ENCODE measurements at regions not wholly inside any gene's neighbourhood (a gene's known extent, or its start where the extent isn't known, plus 50 kb on each side); places are given as distances from the start of the nearest gene placed in this dataset.
"Not testable (repeated sequence)": the region's sequence is repeated elsewhere in the genome, so short reads cannot be mapped to it uniquely, and the experiment has no call there.

DNA sequence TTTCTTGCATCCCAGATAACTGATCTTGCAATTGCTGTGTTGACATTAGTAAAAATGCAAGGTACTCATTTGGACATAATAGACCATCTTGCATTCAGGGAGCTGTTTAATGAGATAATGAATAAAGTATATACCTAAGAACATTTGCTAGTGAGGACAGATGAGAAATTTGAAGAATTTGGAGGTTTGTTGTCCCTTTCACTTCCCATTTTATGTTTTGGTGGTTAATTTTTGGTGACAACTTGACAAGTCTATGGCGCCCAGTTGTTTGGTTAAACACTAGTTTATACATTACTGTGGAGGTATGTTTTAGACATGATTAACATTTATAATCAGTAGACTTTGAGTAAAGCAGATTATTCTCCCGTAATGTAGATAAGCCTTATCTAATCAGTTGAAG is 300.2 kb upstream of the SYNCRIP start:
- no peak for DNase-seq

DNA sequence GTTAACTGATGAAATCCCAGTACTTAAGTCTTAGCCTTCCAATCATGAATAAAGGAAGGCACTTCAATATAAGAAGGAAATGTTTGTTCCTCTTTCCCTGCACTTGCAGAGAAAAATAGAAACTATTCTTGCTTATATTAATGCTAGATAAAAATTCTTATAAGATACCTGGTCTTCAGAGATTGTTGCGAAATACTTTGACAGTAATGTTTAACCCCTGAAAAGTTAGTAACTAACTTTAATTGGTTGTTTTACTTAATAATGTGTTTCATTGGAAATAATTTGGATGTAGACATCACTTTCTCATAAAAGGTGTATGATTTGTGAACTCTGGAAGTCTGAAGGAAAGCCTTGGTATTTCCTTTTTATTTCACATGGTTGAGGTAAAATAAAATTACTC is 294.2 kb upstream of the SYNCRIP start:
- DNase-seq = no peak

DNA sequence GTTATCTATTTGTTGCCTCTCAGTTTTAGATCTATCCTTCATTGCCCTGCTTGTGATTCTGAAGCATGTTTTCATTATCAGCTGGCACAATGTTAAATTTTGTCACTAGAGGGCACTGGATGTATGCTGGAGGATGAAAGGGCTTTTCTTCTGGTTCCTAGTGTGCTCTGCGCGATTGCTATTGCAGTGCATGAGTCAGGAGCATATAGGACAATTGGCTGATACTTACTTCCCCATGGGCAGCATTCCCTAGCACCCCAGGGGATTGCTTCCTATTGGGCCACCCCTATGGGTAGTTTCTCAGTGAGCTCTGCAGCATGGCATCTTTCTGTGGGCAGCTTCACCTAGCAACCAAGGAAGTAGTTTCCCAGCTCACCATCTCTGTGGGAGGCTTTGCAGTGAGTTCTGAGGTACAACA is 280.3 kb upstream of the SYNCRIP start:
- peak in 1 of 5 experiments; percentile 25 for DNase-seq

DNA sequence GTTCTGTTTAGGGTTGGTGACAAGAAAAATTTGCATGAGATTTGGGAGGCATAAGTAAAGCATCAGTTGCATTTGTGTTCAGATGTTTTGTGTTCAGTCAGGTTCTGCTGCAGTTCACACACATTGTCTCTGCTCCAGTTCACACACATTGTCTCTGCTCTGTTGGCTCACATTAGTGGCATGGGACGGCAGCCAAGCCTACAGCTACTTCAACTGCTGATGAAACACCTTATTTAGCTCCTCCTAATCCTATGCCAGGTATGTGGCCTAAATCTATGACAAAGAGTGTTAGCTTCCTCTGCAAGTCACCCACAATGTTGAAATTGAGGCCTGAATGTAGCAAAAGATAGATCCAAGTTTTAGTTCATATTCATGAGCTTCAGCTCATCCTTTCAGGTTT is 278.1 kb upstream of the SYNCRIP start:
- no peak for DNase-seq

DNA sequence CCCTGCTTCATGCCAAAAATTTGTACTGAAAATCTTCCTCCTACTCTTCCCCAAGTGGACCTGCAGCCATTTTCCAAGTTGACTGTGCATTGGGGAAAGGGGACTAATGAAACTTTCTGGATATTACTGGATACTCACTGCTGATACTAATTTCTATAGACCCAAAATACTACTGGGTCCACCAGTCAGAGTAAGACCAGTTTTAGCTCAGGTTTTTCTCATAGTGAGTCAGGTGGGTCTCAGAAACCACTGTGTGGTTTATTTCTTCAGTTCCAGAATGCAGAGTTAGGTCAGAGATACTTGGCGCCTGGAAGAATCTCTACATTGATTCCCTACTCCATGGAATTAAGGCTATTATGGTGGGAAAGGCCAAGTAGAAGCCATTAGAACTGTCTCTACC is 274.8 kb upstream of the SYNCRIP start:
- no peak for DNase-seq

DNA sequence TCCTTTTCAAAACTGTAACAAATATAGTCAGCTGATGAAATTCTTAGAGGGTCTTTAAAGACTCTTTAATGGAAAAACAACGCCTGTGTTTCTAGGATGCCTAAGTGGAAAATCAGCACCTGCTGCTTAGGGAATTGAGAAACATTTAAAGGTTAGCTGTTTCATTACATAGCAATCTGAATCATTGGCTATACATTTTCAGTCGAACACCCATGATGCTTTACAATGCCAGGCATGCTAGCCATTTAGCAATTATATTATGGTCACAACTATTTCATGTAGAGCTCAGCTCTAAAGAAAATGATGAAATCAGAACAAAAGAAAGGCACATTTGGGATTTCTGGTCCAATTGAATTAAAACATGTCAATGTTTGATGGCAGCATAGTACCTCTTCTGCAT is 270.3 kb upstream of the SYNCRIP start:
- no peak for DNase-seq

DNA sequence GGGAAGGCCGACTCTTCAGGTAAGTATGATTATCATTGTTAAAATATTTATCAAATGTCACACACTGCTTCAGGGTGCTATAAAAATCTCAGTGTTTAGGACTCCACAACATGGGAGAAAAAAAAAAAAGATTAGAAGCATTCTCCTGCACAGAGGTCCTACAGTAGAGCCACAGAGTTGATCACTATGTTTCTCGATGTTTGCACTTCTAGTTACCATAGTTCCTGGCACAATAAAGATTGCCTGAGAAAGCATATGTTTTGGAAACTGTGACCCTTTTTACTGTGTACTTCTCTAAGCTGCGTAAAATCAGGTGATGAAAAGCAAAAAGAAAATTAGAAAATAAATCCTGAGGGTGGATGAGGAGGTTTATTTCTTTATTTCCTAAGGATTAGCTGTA is 269.9 kb upstream of the SYNCRIP start:
- DNase-seq = no peak

DNA sequence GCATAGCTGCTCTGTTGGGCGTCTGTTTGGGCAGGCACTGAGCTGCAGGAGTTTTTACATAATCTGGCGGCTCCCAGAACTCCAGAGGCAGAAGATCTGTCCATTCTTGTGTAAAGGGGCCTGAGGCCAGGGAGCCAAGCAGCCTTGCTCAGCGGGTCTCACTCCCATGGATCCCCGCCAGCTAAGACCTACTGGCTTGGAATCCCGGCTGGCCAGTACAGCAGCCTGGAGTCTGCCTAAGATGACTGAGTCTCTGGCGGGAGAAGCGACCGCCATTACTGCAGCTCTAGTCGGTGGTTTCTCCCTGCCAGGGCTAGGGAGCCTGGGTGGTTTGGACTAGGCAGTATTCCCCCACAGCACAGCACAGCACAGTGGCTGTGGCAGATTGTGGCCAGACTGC is 268.4 kb upstream of the SYNCRIP start:
- no peak for DNase-seq

DNA sequence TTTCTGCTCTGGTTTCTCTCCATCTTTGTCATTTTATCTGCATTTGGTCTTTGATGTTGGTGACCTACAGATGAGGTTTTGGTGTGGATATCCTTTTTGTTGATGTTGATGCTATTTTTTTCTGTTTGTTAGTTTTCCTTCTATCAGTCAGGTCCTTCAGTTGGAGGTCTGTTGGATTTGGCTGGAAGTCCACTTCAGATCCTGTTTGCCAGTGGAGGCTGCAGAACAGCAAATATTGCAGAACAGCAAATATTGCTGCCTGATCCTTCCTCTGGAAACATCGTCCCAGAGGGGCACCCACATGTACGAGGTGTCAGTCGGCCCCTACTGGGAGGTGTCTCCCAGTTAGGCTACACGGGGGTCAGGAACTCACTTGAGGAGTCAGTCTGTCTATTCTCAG is 265.4 kb upstream of the SYNCRIP start:
- DNase-seq = not testable (repeated sequence)

DNA sequence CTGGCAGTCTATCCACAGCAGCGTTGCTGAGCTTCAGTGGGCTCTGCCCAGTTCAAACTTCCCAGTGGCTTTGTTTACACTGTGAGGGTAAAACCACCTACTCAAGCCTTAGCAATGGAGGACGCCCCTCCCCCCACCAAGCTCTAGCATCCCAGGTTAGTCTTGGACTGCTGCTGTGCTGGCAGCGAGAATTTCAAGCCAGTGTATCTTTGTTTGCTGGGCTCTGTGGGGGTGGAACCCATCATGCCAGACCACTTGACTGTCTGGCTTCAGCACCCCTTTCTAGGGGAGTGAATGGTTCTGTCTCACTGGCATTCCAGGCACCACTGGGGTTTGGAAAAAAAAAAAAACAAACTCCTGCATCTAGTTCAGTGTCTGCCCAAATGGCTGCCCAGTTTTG is 249.7 kb upstream of the SYNCRIP start:
- DNase-seq = no peak

DNA sequence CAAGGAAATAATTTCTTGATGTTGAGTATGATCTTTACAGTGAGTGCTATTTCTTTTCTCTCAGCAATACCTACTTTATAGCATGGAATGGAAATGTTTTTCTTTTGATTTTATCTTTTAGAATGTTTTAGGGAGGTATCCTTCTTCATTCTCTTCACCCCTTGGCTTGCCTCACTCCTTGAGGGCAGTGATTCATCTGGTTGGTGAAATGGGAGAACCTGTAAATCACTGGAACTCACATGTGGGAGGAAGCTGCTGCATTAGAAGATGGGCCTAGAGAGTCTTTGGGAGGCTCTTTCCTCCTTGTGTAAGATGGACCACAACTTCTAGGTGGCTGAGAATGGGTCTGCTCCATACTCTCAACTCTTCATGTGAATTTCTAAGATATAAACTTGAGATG is 244.8 kb upstream of the SYNCRIP start:
- DNase-seq = no peak

DNA sequence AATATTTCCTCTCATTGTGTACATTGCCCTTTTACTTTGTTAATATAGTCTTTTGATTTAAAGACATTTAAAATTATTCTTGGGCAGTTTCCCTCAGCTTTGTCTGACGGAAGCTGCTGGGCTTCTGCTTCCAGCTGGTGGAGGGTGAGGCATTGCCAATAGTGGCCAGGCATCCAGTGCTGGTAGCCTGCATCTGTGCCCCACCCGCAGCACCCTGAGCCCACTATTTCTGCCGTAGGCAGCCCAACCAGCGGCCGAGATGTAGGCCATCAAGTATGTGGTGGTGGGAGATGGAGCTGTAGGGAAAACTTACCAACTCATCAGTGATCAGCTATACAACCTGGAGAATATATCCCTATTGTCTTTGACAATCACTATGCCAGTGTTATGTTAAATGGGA is 226.0 kb upstream of the SYNCRIP start:
- no peak for DNase-seq

DNA sequence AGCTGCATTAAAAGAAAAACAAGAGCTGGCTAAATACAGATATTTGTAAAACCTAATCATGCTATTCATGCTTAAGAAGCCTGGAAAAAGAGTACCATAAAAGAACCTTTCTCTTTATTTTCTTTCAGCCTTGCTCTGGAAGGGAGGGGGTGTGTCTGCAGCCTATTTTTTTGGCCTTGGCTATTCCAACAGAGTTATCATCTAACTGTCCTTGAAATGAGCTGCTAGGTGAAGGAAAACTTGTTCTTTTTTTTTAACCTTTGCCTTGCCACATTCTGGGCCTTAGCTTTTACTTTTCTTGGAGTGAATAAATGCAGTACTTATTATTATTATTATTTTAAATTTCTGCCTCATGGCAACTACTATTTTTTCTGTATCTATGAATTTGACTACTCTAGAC is 224.9 kb upstream of the SYNCRIP start:
- no peak for DNase-seq

DNA sequence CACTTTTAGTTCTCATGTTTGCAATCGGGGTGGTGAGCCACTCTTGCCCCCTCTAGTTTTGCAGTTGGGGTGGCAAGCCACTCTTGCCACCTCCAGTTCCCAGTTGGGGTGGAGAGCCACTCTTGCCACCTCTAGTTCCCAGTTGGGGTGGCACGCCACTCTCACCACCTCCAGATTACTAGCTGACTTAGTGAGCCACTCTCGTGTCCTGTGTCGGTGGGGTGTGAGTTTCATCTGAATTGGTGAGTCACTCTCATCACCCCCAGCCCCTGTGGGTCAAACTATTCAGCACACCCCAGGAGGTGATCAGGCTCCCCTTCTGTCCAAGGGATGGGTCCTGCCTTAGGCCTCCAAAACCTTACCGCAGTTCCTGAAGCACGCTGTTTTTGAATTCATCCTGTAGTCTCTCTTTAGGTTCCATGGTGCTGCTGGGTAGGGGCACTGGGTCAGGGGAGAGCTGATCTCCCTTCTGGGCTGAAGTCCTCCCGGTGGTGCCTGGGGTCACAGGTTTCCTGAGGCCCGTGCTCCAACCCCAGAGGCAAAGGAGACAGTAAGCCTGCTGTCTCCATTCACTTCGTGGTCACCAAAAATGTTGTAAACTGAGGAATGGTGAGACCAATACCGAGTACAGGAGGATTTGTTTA is 224.2 kb upstream of the SYNCRIP start:
- no peak for DNase-seq

DNA sequence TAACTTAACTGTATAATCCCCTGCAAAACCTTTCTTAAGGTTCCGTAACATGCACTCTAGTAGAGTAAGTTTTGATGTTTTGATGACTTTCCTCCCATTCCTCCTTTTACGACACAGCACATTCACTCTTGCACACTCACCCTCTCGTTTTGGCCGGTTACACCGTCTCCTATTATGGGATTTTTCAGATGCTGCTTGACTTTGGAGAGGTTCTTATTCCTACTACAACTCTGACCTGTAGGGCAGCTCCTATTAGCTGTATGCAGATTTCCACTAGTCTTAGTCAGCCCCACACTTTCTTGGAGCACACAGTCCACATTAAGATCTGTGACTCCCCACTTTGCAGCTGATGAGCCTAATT is 223.7 kb upstream of the SYNCRIP start:
- no peak for DNase-seq

DNA sequence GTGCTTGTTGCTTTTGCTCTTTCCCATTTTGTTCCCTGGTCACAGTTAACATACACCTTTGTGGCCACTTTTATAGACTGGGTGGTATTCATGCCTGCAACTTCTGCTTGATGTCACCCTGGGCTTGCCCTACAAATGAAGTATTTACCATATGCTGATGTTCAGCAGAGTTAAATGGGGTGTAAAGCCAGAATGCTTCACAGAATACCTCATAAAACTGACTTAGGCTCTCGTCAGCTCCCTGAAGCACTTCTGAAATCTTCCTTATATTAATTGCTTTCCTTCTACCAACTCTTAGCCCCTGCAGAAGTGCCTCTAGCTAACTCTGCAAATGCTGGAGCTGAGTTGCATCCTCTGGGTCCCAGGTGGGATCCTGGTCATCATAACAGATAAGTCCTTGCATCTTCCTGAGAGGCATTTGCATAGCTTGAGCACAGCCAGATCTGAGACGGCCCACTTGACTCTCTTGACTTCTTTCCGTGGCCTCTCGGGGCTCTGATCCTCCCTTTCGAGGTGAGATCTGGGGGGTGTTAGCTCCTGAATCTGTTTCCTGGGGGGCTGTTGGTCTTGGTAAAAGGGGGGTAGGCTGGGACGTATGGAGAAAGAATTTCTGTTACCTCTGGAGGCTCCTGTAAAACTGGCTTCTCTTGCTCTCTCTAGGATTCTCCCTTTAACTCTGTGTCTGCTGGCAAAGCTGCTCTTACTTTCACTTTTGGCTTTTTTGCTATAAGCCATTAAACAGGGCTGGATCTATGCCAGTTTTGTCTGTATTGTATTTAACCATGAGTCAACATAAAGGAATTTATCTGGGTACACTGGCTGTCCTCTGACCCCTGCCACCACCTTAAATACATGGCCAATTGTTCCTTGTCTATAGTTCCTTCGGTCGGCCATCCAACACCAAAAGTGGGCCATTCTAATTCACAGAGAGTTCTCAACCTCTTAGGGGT is 223.0 kb upstream of the SYNCRIP start:
- peak in 1 of 5 experiments; percentile 28 for DNase-seq

DNA sequence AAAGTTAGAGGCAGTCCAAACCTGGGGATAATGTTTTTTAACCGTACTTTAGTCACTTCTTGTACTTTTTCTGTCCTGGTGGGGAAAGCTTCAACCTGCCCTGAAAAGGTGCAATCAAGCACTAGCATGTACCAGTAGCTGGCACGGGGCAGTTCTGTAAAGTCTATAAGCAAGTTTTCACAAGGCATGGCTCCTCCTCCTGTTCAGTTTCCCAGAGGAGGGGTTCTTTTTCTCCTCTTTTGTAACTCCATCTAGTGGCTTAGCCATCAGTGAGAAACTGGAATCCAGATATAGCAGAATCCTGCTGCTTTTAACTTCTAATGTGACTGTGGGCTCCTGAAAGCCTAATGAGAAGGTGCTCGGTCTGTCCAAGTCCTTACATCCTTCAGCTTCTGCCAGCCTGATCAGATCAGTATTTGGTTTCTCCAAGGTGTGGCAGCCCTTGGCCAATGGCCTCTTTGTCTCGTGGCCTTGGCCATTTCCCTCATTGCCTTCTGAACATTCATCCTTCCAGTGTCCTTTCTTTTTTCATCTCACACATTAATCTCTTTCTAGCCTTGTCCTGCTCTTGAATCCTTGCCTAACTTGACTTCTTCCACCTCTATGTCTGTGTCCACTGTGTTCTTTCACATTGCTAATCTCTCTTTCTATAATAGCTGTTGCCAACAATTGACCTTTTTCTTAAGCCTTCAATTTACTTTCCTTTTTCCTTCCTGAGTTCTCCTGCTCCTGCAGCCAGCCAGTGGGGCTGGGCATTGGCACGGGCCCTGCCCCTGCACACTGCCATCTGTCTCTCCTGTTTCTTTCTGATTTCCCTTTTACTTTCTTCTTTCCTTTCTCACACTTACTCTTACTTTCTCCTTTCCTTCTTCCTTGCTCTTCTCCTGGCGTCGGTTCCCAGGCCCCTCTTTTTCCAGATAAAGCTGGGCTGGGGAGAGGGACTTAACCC is 222.0 kb upstream of the SYNCRIP start:
- no peak for DNase-seq

DNA sequence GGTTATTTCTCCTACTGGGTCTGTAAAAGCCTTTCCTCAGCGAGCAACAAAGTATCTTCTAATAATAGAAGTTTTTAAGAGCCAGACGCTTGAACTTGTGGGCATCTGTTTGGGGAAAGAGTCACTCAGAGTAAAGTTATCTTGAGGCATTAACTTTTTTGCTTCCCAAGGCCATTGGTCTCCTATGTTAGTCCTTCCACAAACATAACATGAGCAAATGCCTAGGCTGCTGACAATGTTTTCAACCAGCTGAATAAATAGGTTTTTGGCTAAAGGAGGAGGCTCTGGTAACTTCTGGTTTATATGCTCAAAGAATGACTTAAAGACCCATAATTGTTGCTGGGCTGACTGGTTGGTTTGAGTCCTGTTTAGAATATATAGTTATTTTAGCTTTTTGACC is 213.5 kb upstream of the SYNCRIP start:
- no peak for DNase-seq

DNA sequence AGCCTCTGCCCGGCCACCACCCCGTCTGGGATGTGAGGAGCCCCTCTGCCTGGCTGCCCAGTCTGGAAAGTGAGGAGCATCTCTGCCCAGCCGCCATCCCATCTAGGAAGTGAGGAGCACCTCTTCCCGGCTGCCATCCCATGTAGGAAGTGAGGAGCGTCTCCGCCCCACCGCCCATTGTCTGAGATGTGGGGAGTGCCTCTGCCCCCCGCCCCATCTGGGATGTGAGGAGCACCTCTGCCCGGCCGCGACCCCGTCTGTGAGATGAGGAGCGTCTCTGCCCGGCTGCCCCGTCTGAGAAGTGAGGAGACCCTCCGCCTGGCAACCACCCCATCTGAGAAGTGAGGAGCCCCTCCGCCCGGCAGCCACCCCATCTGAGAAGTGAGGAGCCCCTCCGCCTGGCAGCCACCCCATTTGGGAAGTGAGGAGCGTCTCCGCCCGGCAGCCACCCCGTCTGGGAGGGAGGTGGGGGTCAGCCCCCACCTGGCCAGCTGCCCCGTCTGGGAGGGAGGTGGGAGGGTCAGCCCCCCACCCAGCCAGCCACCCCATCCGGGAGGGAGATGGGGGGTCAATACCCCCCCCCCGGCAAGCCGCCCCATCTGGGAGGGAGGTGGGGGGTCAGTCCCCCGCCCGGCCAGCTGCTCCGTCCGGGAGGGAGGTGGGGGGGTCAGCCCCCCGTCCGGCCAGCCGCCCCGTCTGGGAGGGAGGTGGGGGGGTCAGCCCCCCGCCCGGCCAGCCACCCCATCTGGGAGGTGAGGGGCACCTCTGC is 195.8 kb upstream of the SYNCRIP start:
- DNase-seq = not testable (repeated sequence)

DNA sequence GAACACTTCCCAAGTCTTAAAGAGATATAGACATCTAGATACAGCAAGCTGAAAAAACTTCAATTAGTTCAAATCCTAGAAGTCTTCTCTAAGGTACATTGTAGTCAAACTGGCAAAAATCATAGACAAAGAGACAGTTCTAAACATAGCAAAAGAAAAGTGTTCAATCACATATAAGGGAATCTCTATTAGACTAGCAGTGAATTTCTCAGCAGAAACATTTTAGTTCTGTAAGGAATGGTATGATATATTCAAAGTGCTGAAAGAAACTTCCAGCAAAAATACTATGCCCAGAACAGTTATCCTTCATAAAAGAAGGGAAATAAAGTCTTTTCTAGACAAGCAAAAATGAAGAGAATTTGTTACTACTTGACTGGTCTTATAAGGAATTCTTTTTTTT is 186.3 kb upstream of the SYNCRIP start:
- no peak for DNase-seq

DNA sequence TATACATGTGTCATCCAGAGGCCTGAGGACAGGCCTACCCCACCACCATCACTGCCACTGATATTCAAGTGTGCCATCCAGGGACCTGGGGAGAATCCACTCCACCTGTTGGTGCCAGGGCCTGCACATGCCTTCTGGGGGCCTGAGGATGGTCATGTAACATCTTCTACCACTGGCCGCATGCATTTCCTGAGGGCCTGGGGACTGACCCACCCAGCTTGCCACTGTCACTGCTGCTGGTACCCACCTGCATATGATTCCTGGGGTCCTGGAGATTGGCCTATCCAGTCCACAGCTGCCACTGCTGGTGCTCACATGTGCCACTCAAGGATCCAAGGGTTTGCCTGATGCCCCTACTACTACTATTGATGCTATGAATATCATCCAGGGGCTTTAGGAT is 184.3 kb upstream of the SYNCRIP start:
- no peak for DNase-seq

DNA sequence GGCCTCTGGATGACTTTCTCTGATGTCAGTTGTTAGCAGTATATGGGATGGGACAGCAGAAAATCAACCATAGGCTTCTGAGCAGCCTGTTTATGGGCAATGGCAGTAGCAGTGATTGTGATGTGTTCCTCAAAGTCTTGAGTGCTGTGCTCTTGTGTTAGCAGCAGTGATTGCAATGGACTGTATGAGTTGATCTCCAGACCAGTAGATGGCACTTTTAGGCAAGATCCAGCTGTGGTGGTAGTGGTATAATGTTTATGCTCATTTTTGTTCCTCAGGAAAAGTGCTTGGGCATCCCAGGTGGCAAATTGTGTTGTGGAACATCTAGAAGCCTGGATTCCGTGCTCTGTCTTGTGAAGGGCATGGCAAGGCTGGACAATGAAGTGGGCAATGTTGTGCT is 181.6 kb upstream of the SYNCRIP start:
- no peak for DNase-seq

Data from T-helper 2 cell (primary cell).